Left forelimb (tissue), 1 donor: ENCODE measurements at regions not wholly inside any gene's neighbourhood (a gene's known extent, or its start where the extent isn't known, plus 50 kb on each side); places are given as distances from the start of the nearest gene placed in this dataset.

Experiments
- DNase-seq: peaks from one replicate; pipeline ENCODE4 v3.0.0-alpha.2; 2018; ENCODE audit warnings: low spot score

DNA sequence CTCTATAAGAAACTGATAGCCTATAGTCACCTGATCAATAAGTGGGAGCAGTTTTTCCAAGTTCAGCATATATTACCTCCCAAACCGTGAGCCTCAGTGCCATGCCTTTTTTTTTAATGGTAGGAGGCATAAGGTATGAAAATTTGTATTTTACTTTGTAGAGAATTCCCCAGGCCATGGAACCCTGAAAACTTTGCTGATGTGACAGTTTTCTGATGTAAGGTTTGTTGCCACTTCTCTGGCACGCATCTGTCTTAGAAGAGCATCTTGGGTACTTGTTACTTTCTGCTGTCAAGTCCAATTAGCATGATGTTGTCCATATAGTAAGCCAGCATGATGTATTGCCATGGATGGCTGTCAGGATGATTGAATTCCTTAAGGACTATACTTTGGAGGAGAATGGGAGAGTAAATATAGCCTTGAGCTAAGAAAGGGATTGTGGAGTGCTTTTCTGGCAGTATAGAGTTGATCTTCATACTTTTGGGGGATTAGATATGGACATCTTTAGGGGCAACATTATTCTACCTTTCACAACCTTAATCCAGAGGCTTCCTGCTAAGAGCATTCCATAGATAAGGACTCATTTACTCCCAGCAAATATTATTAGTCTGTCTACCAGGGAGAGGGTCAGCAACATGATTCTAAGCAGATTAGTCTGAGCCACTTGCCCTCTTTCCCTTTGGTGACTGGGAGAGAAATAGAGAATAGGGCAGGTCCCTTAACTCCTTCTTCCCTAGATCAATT, 389.6 kb downstream of the YTHDC2 start:
- DNase-seq, result no peak

GRCh38 chr5:113909782-113910181, 396.3 kb downstream of the YTHDC2 start:
- no peak for DNase-seq

DNA sequence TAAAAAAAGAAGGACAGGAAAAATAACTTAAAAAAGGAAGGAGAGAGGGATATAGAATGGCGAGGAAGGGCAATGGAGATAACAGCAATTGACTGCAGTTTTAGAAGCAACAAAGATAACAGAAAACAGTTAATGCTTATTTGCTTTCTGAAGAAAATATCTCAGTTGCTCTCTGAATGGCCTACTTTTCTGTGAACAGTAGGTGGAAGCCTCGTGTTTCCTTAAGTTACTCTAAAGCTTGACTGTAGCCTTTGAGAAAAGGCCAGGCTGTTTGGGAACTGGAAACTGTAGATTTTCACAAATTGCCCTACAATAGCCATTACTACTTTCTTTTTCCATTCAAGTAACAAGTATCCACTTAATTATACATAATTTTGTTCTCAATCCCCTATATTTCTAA, 404.5 kb downstream of the YTHDC2 start:
- DNase-seq, result no peak

- no peak for DNase-seq
Observed at GRCh38 chr5:113922343-113922742, 408.8 kb downstream of the YTHDC2 start.

GRCh38 chr5:113935453-113935852, 422.0 kb downstream of the YTHDC2 start:
- DNase-seq, result no peak

DNA sequence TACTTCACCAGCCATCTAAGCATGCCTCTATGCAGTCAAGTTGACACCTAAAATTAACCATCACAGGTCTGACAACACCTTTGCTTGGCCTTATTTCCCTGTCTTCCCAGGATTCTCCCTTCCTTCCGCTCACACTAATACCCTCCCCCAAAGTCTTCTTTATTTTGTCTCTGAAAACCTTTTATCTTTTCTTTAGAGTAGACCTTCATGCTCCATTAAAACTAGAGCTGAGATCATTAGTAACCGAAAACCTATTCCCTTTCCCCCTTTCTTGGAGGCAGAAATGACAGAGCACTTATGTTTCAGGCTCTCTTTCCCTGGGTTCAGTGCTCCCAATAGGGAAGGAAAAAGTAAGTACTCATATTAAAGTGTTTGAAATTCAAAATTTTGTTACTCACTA, 423.8 kb downstream of the YTHDC2 start:
- DNase-seq, result no peak

DNA sequence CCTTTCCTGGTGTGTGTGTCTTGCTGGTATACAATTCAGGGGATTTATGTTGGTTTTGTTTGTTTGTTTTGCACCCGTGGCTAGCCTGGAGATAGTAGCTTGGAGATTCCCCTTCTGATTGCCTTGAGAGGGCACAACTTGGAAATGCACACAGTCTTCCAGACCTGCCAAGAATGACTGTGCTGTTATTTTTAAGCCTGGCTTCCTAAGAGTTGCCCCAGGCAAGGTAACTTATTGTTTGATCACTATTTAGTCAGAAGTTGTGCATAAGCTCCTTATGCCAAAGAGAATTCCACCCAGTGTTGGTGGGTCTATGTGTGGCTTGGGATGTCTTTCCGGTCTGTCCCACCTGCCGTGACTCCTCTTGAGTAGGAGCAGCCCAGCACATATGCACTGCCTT, 421.9 kb upstream of the KCNN2 start:
- no peak for DNase-seq

GRCh38 chr5:113950186-113950585, 411.7 kb upstream of the KCNN2 start:
- no peak for DNase-seq

DNA sequence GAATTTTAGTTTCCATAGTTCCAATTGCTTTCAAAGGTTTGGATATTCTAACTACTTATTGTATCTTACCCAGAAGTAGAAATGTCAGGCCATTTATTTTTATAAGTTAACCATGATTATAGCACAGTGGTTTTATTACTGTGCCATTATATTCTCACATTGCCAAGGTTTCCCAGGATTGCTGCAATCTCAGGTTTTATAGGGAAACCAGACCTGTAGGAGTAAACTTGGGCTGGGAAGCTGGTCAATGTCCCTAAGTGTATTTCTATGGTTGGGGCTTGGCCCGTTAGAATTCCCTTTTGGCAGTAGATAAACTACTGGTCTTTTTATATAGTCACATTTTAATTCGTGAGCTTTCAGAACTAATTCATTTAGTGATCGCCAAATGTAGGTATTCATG, 396.6 kb upstream of the KCNN2 start:
- no peak for DNase-seq

DNA sequence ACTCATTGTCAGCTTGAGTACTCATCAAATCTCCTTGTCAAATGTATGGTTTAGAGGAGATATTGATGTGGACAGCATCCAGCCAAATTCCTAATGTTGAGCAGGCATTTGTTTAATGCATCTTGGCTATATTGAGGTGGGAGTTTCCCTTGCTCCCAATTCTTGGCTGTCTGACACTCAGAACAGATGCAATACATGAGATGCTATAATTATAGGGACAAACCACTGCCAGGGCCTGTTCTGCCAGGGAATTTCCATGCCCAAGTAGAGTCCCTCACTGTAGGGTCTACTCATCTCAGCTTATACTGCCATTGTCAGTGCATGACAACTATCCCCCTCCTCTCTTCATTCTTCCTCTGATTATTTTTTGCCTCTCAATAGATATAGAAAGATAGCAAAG, 392.0 kb upstream of the KCNN2 start:
- no peak for DNase-seq

- no peak for DNase-seq
Observed at GRCh38 chr5:113971454-113971853, 390.4 kb upstream of the KCNN2 start.

GRCh38 chr5:113974976-113975375, 386.9 kb upstream of the KCNN2 start:
- no peak for DNase-seq

GRCh38 chr5:113984928-113985327, 376.9 kb upstream of the KCNN2 start:
- DNase-seq, result no peak

DNA sequence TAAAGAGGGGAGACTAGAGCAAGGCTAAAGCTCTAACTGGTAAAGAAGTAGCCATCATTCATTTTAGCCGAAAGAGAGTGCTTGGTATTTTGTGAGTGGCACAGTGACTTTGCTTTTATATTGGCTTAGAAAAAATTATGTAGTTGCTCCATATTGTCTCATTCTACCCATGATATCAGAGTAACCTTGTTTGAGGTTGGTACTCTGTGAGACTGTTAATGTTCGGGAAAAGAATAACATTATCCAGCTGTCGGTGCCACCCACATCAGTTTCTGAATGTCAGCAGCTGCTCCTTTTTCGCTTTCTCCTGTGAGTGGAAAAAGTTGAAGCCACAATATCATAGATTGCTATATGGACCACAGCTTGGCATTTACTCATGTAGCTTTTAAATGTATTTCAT, 376.4 kb upstream of the KCNN2 start:
- DNase-seq, result no peak

GRCh38 chr5:113989278-113989912, 372.5 kb upstream of the KCNN2 start:
- DNase-seq, result no peak

- no peak for DNase-seq
Observed at GRCh38 chr5:113989913-113990305, 372.0 kb upstream of the KCNN2 start.

DNA sequence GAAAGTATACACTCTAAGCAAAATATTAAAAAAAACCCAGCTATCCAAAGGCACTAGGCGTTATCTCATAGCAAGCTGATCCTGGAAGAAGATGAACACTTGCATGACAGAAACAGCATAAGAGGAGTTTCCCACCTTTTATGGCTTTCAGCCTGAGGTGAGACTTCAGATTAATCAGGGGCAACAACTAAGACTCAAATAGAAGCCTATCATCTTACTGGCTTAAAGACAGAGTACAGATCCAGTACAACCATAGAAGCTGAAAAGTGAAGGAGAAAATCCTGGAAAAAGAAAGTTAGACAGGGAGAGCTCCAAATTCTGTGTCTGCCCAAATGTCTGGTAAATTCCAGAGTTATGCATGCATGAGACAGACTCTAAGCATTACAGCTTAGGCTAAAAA, 360.8 kb upstream of the KCNN2 start:
- DNase-seq, result no peak

DNA sequence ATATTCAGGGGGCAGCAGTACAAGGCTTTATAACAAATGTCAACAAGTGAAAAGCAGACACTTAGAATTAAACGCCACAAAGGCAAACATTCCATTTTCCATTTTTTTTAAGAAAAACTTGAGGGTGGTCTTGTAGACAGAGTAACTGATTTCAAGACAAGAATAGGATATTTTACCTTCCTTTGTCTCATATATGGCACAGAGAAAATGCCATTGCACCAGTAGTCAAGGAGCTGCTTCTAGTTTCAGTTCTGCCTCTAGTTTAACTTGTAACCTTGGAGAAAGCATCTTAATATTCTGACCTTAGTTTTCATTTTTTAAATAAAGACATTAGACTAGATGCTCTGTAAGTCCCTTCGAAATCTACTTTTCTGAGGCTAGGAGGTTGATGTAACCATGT, 355.3 kb upstream of the KCNN2 start:
- no peak for DNase-seq

DNA sequence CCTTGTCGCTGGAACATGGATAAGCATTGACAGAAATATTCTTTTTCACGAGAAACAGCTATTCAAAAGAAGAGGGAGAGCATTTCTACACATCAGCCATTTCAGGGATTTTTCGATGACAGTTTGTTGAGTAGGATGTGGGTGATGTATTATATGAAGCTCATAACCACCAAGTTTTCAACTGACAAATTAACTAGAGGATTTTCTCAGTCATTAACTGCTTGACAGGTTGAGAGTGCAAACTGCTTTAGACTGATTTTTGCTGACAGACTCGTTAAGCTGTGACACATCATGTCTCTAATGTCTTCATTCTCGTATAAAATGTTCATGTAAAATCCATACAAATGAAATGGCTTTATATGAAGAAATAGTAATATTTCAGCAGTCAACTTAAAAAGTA, 354.2 kb upstream of the KCNN2 start:
- no peak for DNase-seq

DNA sequence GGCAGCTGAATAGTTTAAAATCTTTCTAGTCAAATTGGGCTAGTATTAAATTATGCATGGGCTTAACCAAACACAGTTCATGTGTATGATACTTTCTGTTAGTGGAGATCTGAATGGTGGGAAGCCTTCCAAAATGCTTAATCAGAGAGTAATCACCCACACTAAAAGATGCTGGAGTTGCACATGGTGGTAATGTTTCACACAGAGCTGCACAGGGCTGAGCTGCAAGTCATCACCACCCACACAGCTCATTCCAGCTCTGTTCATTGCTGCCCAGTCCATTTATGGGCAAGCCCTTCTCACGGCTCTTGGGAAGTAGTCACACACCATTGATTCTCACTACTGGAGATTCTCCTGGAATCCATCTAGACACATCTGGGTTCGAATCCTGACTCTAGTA, 351.5 kb upstream of the KCNN2 start:
- DNase-seq, result no peak

GRCh38 chr5:114018186-114018585, 343.7 kb upstream of the KCNN2 start:
- no peak for DNase-seq

DNA sequence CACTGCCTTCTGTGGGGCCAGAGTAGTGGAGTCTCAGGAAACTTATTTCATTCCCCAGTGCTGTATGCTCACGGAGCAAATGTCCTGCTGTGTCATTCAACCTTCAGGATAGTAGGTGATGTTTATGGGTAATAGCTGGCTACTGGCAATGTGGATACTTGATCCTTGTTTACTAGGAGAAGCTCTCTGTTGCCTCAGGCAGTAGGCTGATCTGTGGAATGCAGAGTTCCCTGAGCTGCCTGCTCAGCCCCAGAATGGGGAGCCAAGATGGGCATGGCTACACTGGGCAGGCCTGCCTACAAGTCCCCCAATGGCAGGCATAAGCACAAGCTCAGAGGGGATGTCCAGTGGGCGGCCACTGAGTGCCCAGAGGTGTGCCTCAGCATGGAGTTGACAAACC, 323.1 kb upstream of the KCNN2 start:
- no peak for DNase-seq

DNA sequence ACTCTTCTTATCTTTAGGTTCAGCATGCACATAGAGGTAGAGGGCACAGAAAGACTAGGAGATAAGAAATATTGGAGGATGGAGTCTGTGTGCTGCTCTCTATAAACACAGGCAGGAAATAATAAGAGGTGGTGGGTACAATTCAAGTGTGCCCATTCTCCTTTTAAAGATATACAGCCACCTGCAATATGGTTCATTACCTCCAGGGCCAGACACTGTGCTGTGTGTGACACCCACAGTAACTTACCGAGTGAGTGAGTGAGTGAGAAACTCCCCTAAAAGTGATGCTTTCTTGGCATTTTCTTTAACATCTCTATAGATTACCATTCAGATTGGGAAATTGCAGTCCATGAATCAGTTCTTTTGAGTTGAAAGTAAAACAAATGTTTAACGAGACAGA, 311.8 kb upstream of the KCNN2 start:
- DNase-seq, result no peak

- no peak for DNase-seq
Observed at GRCh38 chr5:114053372-114053771, 308.5 kb upstream of the KCNN2 start.
